Activated CD4-positive, alpha-beta T cell treated with anti-CD3 and anti-CD28 coated beads for 4 hours (primary cell): ENCODE measurements at regions not wholly inside any gene's neighbourhood (a gene's known extent, or its start where the extent isn't known, plus 50 kb on each side); places are given as distances from the start of the nearest gene placed in this dataset.

Experiments used
- DNase-seq, 2 donors: peaks; one replicate each; pipeline ENCODE4 v3.0.0-alpha.2; 2020

- DNase-seq = no peak
These were observed 62.4 kb upstream of the IGLL5 start for GRCh38 chr22:22825213-22825593.

- DNase-seq = no peak
These were observed 60.3 kb upstream of the IGLL5 start for GRCh38 chr22:22827187-22827939.

- no peak for DNase-seq
These were observed 57.4 kb upstream of the IGLL5 start for GRCh38 chr22:22830193-22830592.

GRCh38 chr22:22830957-22831688 lies 56.5 kb upstream of the IGLL5 start:
- DNase-seq = no peak

GRCh38 chr22:22833059-22833458 lies 54.6 kb upstream of the IGLL5 start:
- no peak for DNase-seq

GRCh38 chr22:22833488-22833887 lies 54.1 kb upstream of the IGLL5 start:
- no peak for DNase-seq

- DNase-seq = no peak
These were observed 53.4 kb upstream of the IGLL5 start for GRCh38 chr22:22834204-22834603.

GRCh38 chr22:22834783-22835182 lies 52.8 kb upstream of the IGLL5 start:
- DNase-seq = no peak

- no peak for DNase-seq
These were observed 52.4 kb upstream of the IGLL5 start for GRCh38 chr22:22835242-22835641.

- DNase-seq = no peak
These were observed 51.8 kb upstream of the IGLL5 start for GRCh38 chr22:22835771-22836291.

GRCh38 chr22:22836635-22837034 lies 51.0 kb upstream of the IGLL5 start:
- no peak for DNase-seq
